HG03558 (cell line): ENCODE measurements at regions not wholly inside any gene's neighbourhood (a gene's known extent, or its start where the extent isn't known, plus 50 kb on each side); places are given as distances from the start of the nearest gene placed in this dataset.
"Not testable (repeated sequence)": the region's sequence is repeated elsewhere in the genome, so short reads cannot be mapped to it uniquely, and the experiment has no call there.

Source experiments
- ATAC-seq: cut with Tn5 transposase; IDR thresholded peaks from one replicate; pipeline ENCODE4 v1.9.1; 2021; ENCODE audit warnings: moderate number of reproducible peaks; ENCODE audit not compliant: unreplicated experiment; ENCODE audit errors: extremely low read depth

DNA sequence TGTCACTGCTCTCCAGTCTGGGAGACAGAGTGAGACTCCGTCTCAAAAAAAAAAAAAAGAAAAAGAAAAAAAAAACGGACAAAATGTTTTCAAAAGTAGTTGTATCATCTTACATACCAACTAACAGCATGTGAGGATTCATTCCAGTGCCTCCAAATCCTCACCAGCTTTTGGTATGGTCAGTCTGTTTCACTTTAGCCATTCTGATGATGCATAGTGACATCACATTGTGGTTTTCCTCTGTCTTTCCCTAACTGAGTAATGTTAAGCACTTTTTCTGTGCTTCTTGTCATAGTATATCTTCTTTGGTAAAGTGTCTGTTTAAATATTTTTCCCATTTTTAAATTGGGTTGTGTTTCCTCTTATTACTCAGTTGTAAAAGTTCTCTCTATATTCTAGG is 251.4 kb upstream of the CTBP2 start:
- no peak for ATAC-seq

DNA sequence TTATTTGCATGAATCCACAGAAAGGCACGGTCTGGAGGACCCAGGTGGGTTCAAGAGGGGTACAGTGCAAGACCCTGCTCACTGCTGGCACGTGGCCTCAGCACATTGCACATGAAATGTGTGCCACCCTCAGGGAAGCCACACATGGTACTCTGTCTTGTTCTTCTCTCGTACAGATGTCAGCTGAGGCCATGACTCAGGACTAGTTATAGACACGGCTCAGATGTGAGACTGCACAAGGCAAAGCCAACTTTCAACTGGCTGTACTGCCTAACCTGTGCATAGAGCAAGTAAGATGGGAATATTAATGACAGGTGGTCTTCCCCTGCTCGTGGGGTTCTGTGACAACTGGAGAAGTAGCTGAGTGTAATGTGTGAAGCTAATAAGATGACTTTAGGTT is 249.4 kb upstream of the CTBP2 start:
- ATAC-seq: no peak

DNA sequence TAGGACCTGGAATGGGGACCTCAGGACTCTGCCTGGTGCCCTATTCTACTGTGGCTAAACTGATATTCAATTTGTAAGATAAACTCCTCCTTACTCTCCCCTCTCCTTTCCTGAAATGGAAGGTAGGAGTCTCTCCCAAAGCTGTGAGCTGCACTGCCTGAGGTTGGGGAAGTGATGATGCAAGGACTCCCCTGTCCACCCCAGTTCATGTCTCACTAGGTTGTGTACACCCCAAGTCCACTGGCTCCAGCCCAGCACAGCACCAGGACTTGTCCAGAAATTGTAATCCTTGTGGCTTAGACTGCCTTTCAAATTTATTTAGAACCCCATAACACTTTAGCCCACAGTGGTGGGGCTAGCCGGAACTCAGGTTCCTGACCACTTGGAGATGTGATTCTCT is 247.2 kb upstream of the CTBP2 start:
- no peak for ATAC-seq

DNA sequence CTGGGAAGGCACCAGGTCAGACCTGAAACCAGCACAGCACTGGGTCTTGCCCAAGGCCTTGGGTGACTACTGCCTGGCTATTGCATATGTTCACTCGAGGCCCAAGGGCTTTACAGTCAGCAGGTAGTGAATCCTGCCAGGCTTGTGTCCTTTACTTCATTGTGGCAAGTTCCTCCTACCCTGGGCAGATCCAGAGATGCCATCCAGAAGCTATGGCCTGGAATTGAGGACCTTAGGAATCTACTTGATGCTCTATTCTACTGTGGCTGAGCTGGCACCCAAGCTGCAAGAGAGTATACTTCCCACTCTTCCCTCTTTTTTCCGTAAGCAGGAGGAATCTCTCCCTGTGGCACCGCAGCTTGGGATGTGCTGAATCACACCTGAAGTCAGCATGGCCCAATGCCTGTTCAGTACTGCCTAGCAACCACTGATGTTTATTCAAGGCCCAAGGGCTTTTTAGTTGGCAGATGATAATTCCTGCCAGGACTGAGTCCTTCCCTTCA is 246.7 kb upstream of the CTBP2 start:
- no peak for ATAC-seq

DNA sequence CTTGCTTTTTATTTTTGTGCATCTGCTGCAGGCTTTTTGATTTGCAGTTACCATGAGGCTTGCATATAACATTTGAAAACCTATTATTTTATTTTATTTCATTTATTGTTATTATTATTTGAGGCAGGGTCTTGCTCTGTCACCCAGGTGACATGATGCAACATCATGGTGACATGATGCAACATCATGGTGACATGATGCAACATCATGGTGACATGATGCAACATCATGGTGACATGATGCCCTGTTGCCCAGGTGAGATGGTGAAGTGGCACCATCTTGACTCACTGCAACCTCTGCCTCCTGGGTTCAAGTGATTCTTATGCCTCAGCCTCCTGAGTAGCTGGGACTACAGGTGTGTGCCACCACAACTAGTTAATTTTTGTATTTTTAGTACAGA is 244.5 kb upstream of the CTBP2 start:
- not testable (repeated sequence) for ATAC-seq

DNA sequence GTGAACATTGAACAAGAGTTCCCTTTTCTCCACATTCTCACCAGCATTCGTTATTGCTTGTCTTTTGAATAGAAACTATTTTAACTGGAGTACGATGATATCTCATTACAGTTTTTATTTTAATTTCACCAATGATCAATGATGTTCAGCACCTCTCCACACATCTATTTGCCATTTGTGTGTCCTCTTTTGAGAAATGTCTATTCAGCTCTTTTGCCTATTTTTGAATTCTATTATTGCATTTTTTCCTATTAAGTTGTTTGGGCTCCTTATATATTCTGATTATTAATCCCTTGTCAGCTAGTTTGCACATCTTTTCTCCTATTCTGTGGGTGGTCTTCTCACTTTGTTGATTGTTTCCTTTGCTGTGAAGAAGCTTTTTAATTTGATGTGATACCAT is 241.1 kb upstream of the CTBP2 start:
- ATAC-seq: no peak

DNA sequence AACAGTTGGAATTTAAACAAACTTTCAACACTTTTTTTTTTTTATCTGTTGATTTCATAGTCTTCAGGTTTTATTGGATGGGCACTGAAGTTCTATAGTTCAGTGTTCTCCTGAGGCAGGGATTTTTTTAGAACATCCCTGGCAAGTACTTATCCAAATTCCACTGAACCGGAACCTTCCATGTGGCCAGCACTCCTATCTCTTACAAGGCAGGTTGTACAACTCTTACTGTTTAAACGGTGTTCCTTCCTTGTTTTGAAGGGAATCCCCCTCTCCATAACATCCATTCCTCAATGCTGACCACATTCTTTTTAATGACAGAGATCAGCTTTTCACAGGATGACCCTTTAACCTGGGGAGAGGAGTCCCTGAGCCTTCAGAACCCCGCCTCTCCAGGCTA is 238.9 kb upstream of the CTBP2 start:
- no peak for ATAC-seq

DNA sequence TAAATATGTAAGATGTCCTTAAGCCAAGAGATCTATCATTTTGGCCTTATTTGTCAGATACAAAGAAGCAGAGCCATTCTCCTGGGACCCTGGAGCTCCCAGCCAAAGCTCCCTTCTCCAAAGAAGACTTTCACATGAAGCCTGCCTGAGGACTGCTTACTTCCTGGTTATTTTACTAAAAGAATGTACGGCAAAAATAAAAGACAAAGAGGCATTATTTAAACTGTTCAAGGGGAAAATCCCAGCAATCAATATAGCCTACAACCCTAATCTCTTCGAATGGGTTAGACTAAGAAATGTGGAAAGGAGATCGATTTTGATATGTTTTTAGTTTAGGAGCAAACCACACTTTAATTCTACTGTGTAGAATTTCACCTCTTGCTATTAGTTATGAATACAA is 237.9 kb upstream of the CTBP2 start:
- ATAC-seq: no peak

DNA sequence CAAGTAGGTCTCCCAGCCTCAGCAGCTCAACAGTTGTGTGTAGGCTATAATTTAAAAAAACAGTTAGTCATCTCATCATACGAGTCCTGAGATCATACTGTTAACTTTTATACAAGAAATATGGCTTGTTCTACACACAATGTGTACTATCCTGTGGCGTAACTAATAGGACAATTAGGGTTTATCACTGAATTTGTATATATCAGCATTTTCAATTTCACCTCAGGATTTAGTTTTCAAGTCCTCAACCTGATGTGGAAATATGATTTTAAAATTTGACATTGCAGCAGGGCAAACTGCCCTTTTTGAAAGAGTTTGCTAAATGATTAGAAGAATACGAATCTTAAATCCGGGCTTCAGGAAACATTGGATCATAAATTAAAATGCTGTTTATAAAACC is 237.2 kb upstream of the CTBP2 start:
- no peak for ATAC-seq

DNA sequence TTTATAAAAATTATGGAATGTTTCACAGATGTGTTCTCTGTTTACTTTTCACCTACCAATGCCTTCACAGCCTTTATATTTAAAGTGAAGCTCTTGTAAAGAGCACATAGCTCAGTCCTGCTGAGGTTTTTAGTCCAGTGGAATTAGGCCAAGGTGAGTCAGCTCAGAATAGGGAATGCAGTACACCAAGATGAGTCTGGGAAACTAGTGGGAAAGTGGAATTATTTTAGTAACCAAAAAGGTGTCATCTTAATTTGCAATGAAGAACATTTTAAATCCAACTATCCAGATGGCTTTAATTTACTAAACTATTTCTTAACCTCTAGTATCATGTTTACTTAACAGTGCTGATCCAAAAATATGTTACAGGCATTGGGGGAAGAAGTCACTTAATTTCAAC is 236.3 kb upstream of the CTBP2 start:
- no peak for ATAC-seq

DNA sequence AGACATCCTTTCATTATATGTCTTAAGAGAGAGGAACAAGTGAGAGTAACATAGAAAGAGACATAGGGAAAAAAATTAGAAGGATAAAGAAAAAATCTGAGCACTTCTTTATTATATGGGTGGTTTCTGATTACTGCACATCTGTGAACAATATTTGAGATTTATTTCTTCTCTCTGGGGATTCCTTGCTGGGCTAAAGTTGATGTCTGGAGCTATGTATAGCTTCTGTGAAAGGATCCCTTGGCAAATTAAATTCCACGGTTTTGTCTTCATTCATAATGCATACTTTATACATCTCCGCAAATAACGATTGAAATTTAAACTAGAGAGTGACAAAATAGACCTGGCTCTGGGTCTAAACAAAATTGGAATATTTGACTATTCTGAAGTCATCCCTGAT is 232.2 kb upstream of the CTBP2 start:
- no peak for ATAC-seq

DNA sequence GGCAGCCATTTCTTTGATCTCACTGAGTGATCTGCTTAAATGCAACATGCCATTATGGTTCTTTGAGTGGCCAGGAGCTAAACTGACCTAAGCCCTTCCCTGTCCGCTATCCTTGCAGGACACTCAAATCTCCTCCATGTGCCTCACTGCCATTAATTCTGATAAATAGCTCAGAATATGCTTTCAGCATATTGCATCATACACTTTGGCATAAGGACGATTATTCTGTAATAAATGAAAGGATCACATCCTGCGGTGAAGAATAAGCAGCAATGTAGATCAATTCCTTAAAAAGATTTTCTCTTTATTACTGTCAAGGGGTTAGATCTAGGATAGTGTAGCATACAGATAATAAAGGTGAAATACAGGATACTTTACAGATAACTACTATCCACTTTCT is 231.8 kb upstream of the CTBP2 start:
- no peak for ATAC-seq

DNA sequence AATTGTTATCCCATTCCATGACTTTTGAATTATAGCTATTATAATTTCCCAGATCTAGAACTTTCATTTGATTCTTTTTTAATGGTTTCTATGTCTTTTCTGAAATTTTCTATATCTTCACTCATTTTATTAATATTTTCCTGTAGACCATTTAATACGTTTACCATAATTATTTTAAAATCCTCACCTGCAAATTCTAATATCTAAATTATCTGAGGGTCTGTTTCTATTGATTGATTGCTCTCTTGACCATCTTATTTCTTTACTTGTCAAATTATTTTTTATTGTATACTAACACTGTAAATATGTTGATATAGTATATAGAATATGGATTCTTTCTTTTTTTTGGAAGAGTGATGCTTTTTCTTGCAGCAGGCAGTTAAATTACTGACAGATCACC is 229.3 kb upstream of the CTBP2 start:
- ATAC-seq: no peak

DNA sequence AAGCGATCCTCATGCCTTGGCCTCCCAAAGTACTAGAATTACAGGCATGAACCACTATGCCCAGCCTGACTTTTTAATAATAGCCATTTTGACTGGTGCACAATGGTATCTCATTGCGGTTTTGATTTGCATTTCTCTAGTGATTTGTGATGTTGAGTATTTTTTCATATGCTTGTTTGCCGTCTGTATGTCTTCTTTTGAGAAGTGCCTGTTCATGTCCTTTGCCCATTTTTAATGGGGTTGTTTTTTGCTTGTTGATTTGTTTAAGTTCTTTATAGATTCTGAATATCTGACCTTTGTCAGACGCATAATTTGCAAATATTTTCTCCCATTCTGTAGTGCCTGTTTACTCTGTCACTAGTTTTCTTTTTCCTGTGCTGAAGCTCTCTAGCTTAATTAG is 219.2 kb upstream of the CTBP2 start:
- ATAC-seq: no peak

DNA sequence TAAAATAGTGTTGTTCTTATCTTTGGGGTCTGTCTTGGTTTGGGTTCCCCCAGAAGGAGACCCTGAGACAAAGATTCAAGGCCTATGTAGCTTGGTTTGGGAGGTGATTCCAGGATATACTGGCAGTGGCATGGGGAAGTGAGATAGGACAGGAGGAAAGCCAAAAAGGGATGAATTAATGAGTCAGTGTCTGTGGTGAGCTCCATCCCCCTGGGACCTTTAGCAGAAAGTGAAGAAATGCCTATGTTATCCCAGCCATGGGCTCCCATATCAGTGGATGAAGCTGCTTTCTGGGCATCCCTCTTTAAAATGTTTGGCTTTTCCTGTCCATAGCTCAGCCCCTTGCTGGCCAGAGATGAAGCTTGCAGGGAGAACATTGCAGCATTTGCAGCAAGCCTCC is 217.0 kb upstream of the CTBP2 start:
- no peak for ATAC-seq

DNA sequence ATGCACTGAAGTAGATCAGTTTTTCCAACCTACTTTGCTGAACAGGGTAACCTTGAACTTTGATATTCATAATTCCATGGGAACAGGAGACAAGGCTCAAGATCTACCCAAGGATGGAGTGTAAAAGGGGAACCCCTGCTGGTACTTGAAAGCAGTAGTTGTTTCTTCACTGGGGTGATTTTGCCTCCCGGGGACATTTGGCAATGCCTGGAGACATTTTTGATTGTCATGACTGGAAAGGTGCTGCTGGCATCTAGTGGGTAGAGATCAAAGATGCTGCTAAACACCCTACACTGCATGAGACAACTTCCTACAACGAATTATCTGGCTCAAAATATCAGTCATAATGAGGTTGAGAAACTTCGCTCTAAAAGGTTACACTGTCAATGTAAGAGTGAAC is 214.8 kb upstream of the CTBP2 start:
- ATAC-seq: no peak

DNA sequence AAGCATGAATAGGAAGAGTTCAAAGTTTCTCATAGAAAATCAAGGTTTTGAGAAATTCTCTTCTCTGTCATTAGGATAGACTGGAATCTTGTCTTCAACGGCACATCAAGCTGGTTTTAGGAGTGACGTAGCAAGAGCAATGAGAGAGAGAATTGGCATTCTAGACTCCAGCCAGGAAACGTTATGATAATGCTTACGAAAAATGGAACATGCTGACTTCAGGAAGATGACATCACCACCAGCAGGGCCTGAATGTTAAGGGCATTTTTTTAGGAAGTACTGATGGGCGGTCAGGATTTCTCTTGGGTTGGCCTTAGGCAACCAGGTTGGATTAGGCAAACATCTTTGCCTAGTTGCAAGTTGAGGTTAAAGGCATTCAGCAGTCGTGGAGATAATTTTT is 213.2 kb upstream of the CTBP2 start:
- no peak for ATAC-seq

DNA sequence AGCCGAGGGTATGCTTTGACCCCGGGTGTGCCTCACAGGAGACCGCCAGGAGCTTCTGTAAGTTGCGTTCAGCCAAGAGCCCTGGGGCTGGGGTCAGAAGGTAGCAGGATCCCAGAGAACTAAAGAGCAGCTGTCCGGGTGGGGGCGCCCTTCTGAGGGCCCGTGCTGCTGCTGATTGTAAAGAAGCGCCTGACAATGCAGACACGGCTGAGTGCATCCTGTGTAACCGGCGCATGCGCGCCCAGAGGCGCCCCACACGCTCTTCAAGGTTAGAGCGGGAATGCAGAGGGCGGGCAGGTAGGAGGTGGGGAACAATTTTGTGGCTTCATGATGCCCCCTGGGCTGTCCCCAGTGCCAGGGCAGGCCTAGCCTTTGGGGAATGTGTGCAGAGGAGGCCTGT is 210.2 kb upstream of the CTBP2 start:
- no peak for ATAC-seq

DNA sequence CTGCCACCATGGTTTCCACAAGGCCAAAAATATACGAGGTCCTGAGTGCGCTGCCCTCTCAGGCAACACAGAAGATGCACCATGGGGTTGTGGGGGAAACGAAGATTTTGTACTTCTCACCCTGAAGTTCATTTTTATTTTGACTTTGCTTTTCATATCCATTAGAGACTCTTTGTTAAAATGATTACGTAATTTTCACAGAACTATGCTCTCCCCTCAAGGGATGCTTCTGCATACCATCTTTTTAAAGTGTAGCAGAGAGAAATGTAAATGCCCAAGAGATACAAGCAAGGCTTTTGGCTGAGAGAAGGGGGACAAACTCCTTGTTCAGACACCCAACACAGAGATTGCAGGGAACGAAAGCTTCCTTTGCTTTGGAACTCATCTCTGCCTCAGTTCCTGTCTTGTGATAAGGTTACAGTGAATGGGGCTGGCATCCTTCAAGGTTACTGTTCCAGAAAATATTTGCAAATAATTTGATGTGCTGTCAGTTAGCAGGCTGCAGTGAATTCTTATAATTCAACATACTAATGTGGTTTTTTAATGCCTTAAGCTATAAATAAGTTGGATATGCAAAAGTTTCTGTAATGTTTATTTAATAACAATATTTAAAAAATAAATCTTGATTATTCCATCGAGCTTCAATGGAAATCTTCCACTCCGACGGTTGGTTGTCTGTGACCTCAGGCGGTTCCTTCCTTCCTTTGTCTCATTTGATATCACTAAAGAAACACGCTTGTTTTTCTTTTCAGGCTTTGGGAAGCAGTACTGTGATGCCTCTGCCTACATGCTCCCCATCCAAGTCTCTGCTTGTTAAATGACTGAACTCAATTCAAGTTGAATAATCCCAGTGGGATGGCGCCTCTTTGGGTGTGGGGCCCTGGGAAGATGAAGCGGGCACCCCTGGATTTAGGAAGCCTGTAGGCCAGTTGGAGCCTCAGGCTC is 209.3 kb upstream of the CTBP2 start:
- ATAC-seq: no peak

DNA sequence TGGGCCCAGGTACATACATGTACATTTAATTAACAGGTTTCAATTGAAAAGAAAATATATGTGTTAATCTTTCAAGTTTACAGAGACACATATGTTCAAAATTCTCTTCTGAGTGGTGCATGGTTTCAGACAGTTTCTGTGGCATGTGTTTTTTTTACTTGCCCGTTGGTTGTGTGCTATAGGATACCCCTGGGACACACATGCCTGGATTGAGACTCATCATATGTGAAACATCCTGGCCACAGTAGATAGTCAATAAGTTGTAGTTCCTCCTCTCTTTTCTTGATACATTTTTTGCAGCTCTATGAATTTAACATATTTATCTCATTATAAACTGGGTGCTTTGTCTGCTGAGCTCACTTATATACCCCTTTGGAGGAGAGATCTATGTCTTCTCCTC is 207.8 kb upstream of the CTBP2 start:
- ATAC-seq: no peak

DNA sequence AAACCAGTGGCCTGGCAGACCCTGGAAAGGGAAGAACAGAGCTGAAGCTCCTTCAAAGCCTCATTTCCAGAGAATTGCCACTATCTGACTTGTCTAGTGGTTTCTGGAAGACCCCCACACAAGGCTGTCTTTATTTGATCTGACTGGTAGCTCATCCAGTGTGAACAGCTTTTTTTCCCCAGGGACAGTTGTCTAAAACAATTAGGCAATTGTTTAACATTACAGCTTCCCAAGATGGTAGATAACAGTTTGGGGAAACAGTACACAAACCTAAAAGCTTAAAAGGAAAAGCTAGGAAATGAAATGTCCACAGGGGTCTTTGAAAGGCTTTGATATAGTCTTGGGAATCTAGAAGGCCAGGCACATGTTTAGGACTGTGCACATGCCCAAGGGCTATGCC is 203.4 kb upstream of the CTBP2 start:
- no peak for ATAC-seq

DNA sequence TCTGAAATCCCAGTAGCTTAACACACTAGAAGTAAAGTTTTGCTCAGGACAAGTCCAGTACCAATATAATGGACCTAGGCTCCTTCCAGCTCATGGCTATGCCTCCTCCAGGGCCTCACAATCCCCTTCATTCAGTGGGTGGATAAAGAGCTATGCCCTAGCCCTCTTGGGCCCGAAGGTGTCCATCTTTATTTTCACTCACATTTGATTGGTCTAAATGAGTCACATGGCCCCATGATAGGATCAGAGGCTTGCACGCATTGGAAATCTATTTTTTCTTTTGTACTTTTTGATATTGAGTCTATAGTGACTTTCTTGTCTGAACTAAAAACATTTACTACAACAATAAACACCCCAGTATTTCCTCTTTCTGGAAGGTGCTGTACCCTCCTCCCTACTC is 202.6 kb upstream of the CTBP2 start:
- ATAC-seq: no peak
